T-helper 1 cell treated with Interleukin-12 subunit alpha and Interleukin-12 subunit beta and Interleukin-4 antibody, amounts not matched to agents 30 ng/mL and 1 ng/mL, for 36 hours (primary cell): ENCODE measurements at regions not wholly inside any gene's neighbourhood (a gene's known extent, or its start where the extent isn't known, plus 50 kb on each side); places are given as distances from the start of the nearest gene placed in this dataset.
"Not testable (repeated sequence)": the region's sequence is repeated elsewhere in the genome, so short reads cannot be mapped to it uniquely, and the experiment has no call there.

Experiments
- intact Hi-C: fragments of 100-400 bp; cut with micrococcal nuclease; formaldehyde crosslinking; loops from one replicate; pipeline ENCODE4 v1.15.1; 2024

DNA sequence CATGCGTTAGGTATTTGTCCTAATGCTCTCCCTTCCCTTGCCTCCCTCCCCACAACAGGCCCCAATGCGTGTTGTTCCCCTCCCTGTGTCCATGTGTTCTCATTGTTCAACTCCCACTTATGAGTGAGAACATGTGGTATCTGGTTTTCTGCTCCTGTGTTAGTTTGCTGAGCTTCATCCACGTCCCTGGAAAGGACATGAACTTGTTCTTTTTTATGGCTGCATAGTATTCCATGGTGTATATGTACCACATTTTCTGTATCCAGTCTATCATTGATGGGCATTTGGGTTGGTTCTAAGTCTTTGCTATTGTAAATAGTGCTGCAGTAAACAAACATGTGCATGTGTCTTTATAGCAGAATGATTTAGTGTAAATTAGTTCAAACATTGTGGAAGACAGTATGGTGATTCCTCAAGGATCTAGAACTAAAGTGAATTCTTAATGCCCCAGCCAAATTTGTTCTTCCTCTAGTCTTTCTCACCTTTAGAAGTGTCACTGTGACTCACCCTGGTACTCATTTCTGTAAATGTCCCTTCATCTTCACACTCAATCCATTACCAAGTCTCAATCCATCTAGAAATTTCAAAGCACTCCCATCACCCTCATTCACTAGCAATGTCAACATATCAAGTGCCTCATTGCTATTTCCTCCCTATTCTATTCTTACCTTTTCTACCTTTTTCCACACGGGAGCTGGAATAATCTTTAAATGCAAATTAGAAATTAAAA lies 123.9 kb downstream of the MREG start:
- intact Hi-C loops: not testable (repeated sequence)

- intact Hi-C loops: no loop called here
These were observed 124.7 kb downstream of the MREG start for GRCh38 chr2:215888680-215889079.

DNA sequence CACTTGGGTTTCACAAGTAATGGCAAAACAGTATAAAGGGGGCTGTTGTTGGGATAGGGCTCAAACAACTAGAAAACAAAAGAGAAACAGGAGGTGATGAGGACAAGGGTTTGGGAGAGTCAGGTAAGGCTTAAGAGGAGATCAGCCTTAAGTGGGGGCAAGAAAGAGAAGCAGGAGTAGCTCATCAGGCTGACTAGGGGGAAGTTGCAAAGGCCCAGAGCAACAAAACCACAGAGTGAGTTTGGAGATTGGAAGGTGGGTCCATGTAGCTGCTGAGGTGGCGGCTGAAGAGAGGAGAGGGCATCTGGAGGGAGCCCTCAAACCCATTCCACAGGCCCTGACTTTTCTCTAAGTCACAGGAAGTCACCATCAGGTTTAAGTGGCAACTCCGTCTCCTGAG lies 126.0 kb downstream of the MREG start:
- intact Hi-C loops: no loop called here

DNA sequence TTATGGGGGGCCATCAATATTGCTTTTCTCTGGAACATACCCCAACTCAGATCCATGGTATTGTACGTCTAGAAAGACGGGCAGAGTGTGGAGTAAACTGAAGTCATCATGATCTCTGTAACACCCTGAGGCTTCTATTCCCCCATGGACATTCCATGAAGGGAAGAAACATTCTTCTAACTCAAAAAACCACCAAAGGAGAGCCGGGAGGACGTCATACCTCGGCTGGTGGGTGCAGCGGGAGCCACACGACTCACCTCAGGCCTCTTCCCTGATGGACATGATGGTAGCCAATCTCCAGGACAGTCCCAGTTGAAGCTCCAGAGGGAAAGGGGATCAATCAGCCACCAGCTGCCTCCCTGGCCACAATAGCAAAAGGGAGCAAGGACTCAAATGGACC lies 127.3 kb downstream of the MREG start:
- intact Hi-C loops: no loop called here

DNA sequence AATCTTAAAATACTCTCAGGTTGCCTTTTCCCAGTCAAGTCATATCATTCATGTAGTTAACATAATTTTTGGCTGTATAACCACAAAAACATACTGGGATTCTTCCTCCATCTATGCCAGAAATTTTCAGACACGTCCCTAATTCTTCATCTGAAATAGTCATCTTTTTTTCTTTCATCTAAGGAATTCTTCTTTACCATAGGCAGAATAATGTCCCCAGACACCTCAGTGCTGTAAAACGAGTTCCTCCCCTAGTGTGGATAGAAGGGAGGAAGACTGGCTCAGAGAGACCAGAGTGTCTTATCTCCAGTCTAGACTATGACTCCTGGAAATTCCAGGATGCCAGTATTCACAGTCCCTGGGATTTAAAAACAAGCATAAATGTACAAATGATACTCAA lies 127.8 kb downstream of the MREG start:
- intact Hi-C loops: no loop called here

GRCh38 chr2:215884451-215885087 lies 128.8 kb downstream of the MREG start:
- intact Hi-C loops: no loop called here

DNA sequence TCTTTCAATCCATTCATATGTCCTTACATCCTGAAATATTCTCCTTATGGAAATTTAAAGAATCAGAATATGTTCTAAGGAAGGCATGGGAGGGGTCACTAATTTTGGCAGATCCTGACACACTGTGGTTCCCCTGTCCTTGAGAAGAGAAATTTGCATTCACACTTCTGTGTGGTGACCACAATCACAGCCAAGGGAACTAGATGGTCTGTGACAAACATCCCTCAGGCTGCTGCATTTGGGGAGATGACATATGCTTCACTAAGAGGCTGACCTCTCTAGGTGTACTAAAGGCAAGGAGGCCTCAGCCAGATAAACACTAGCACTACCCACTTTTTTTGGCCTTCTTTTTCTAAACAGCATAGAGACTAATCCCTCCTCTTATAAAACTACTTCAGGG lies 129.6 kb downstream of the MREG start:
- intact Hi-C loops: no loop called here

- intact Hi-C loops: no loop called here
These were observed 130.7 kb downstream of the MREG start for GRCh38 chr2:215882689-215883088.

DNA sequence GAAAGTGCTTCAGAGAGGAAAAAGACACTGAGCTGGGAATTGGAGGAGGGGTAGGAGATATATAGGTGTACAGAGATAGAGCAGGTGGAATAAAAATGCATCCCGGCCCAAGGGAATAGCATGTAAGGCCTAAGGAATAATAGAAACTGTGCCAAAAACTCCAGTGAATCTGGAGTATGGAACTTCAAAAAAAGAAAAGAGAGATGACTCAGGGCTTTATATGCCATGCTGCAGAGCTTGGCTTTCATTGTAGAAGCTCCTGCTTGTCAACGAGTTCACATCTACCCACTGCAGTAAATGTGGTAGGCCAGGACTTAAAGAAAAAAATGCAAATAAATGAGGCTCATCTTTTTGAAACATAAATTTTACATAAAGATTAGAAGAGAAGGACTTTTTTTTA lies 131.8 kb downstream of the MREG start:
- intact Hi-C loops: no loop called here

DNA sequence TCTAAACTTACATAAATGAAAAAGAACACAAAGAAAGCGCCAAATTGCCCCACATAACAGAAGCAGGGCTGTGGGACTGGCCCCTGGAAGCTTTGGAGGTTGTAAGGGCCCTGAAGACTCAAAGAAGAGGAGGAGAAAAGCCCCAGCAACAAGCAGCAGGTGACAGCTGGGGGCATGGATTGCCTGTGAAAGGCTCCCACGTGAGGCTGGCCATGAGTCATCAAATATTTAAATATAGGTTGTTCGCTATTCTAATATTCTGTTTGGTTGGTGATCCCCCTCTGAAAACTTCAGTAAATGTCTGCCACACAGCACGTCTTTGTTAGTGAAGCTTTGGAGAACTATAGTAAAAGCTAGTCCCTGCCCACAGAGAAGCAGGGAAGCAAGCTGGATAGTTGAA lies 132.4 kb downstream of the MREG start:
- intact Hi-C loops: no loop called here

GRCh38 chr2:215879977-215880940 lies 133.1 kb downstream of the MREG start:
- intact Hi-C loops: no loop called here

GRCh38 chr2:215879331-215879730 lies 134.0 kb downstream of the MREG start:
- intact Hi-C loops: no loop called here

DNA sequence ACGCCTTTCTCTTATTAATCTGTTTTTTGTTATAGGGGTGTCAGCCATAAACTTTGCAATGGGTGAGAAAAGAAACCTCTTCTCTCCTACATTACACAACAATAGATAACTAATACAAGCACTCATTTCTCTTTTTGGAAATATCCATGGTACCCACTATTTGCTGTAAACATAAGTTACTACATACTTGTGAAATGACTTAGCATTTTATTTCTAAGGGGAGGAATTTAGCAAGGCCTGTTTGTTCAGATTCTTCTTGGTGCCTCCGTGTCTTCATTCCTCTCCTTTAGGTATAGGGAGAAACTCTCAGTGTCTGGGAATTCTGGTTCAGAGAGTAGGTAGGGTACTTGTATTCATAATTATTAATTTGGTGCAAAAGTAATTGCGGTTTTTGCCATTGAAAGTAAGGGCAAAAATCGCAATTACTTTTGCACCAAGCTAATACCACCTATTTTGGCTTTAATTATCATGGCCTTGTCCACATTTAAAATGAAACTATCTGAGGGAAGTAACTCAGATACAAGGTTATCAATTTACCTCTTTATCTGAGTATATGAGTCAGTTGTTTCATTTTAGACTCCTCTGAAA lies 134.8 kb downstream of the MREG start:
- intact Hi-C loops: no loop called here

- intact Hi-C loops: no loop called here
These were observed 136.5 kb downstream of the MREG start for GRCh38 chr2:215876937-215877238.

DNA sequence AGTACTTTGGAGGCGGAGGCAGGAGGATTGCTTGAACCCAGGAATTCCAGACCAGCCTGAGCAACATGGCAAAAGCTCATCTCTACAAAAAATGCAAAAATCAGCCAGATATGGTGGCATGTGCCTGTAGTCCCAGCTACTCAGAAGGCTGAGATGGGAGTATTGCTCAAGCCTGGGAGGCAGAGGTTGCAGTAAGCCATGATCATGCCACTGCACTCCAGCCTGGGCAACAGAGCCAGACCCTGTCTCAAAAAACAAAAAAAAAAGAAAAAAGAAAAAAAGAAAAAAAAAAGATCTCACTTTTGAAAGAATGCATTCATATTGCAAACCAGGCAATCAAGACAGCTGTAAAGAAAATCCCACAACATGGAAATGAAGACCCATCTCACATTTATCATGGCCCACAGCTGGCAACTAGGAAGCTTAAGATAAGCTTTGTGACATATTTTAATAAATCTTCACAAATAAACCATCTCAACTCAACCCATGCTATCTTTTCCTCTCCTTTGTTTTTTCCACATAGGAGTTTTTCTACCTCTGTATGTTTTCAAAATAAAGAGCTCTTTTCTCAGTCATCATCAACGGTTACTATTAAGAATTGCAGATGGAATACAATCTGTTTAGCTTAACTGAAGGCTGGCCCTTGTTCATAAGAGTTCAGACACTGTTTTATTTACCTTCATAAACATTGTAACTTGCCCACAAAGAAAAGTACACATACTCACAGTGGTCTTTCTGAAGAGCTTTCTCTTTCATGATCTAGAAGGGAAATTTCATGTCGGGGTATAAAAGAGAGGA lies 137.0 kb downstream of the MREG start:
- intact Hi-C loops: no loop called here

DNA sequence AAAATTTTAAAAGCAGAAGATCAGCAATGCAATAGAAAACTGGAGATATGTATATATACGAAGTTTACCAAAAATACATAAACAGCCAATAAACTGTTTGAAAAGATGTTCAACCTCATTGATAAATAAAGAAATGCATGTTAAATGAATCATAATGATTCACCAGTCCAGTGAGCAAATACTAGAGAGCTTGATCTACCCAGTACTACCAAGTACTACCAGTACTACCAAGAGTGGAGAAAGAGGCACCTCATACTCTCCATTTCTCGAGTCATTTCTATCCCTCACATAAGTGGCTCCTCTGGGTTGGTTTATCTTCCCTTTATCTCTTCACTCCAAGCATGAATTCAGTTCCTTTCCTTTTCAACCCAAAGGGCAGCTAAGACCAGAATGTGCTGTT lies 138.9 kb downstream of the MREG start:
- intact Hi-C loops: no loop called here

GRCh38 chr2:215870986-215871385 lies 142.4 kb downstream of the MREG start:
- intact Hi-C loops: no loop called here

DNA sequence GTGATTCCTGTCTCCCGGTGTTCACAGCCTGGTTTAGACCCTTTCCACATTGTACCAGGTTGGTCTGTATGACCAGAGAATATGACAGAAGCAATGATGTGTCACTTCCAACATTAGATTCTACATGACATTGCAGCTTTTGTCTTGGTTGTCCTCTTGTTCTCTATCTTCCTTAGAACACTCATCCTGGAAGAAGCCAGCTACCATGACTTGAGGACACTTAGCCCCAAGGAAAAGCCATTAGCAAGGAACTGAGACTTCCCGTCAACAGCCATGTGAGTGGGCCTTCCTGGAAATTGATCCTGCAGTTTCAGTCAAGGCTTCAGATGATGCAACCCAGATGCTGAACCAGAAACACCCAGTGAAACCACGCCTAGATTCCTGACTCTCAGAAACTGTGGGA lies 143.3 kb downstream of the MREG start:
- intact Hi-C loops: no loop called here

DNA sequence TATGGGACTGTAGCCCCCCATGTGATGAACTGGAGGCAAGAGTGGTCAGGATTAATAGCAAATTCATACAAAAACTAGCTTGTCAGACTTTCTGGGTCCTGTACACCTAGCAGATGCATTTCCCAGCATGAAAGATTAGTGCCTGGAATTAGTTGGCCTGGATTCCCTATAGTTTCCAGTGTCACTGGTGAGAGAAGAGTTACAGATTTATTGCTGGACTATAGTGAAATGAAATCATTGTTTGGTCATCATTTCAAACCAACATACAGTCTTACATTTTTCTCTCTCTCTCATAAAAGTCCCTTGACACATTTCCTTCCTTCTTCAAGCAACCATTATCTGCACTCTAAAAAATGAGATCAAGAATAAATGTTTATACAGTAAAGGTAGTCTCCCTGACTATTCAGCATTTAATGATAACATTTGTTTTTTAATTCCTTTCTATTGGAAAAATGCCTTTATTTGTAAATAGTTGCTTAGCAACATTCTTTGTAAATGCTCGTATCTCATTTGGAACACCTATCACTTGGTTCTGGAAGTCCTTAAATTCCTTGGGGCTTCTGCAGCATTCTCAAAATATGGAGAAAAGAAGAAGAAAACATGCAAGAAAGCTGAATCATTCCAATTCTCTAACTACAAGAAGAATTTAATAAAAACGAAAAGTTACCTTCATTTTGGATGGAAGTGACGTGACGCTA lies 144.4 kb downstream of the MREG start:
- intact Hi-C loops: no loop called here

DNA sequence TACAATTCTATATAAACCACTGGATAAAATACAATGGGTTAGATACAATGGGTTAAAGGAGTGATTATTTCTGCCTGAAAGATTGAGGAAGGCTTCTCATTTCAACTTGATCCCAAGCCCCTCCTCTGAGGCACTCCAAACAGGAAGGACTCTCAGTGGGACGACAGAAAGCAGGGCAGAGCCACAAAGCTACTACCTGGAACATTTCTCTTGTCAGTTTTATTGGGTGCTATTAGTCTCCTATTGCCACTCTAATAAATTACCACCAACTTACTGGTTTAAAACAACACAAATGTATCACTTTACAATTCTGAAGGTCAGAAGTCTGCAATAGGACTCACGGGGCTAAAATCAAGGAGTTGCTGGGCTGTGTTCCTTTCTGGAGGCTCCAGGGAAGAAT lies 146.7 kb downstream of the MREG start:
- intact Hi-C loops: no loop called here

DNA sequence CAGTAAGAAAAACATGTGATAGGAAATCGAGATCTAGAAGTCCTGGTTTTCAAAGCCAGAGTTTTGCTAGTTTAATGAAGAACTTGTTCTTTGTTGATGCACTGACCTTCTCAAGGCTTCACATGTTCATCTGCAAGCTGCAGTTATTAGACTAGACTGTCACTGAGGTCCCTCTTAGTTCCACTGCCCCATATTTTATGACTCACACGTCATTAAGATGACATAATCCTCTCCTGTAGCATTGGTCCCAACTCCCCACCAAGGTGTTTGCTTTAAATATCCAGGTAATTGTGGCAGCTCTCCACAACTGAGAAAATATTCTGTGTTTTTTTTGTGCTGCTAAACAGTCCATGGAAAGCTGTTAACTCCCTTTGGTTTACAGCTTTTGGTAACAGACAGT lies 149.7 kb downstream of the MREG start:
- intact Hi-C loops: no loop called here
